ENCODE measurements at regions not wholly inside any gene's neighbourhood (a gene's known extent, or its start where the extent isn't known, plus 50 kb on each side); places are given as distances from the start of the nearest gene placed in this dataset.
"Not testable (repeated sequence)": the region's sequence is repeated elsewhere in the genome, so short reads cannot be mapped to it uniquely, and the experiment has no call there.

DNA sequence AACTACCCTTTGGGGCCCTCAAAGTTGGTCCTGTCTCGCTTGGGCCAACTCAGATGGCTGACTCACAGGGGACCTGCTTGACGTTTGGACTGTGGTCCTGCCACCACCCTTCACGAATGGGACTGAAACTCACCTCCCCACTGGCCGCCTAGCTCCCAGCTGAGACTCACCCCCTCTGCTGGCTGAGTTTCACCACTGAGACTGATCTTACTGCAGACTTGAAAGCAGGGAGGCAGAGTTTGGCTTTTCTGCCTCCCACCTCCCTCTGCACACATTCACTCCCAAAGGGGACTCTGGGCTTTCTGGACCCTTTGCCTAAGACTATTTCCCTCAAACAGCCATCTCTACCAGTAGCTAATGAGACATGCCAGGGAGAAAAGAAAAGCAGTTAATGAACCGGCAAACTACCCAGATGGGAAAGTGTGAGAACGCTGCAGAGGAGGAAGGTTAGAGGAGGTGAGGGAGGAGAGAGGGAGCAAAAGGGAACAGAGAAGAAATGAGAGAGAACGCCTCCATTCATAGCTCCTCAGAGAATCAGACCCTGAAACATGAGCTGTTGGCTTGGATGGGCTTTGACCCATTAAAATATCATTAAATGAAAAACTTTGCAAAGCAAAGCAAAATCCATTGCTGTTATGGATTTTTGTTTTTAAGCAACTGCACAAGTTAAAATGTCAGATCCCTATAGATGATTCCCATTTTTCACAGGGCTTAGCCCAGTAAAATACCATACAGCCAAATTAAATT, 139.5 kb downstream of the SEPTIN14 start:
- not testable (repeated sequence) for H3K4me1 ChIP-seq (ENCODE audit: insufficient read depth); H3K27ac Mint-ChIP-seq; DNase-seq (ENCODE audit: low spot score); H3K4me3 ChIP-seq; H3F3A ChIP-seq (replicated peaks; ENCODE audit: low read depth); H3K27me3 ChIP-seq (ENCODE audit: insufficient read depth); H3K9me3 Mint-ChIP-seq; H3K79me2 ChIP-seq (replicated peaks; ENCODE audit: insufficient read depth); H3K4me2 ChIP-seq; H3K36me3 ChIP-seq (ENCODE audit: insufficient read depth); H3K9me2 ChIP-seq (ENCODE audit: insufficient read depth); H3K4me3 Mint-ChIP-seq; H3K27me3 Mint-ChIP-seq (ENCODE audit: insufficient read depth, low read depth, poor library complexity); H4K20me1 ChIP-seq (replicated peaks; ENCODE audit: insufficient read depth); H3K4me1 Mint-ChIP-seq; H3K36me3 Mint-ChIP-seq (ENCODE audit: low read depth); H3K27ac ChIP-seq (ENCODE audit: low read depth)
- TF ChIP-seq, protein P1, sequence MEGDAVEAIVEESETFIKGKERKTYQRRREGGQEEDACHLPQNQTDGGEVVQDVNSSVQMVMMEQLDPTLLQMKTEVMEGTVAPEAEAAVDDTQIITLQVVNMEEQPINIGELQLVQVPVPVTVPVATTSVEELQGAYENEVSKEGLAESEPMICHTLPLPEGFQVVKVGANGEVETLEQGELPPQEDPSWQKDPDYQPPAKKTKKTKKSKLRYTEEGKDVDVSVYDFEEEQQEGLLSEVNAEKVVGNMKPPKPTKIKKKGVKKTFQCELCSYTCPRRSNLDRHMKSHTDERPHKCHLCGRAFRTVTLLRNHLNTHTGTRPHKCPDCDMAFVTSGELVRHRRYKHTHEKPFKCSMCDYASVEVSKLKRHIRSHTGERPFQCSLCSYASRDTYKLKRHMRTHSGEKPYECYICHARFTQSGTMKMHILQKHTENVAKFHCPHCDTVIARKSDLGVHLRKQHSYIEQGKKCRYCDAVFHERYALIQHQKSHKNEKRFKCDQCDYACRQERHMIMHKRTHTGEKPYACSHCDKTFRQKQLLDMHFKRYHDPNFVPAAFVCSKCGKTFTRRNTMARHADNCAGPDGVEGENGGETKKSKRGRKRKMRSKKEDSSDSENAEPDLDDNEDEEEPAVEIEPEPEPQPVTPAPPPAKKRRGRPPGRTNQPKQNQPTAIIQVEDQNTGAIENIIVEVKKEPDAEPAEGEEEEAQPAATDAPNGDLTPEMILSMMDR (conservative IDR thresholded peaks at IDR 0.05; ENCODE audit: low read depth in 2 of 2), result peak; percentile 14 to 36; a peak in 3 of 4 replicates
- H2AFZ ChIP-seq, result 0 out of 2 replicates have a peak overlapping the region, but pooled peaks have one; percentile 66
- ATAC-seq, result peak; percentile 99

- not testable (repeated sequence) for ATAC-seq; DNase-seq (ENCODE audit: low spot score); H3K9me2 ChIP-seq (ENCODE audit: insufficient read depth); H3K79me2 ChIP-seq (replicated peaks; ENCODE audit: insufficient read depth); H3K4me1 ChIP-seq (ENCODE audit: insufficient read depth); H4K20me1 ChIP-seq (replicated peaks; ENCODE audit: insufficient read depth); H3K27me3 Mint-ChIP-seq (ENCODE audit: insufficient read depth, low read depth, poor library complexity); H3K4me3 Mint-ChIP-seq; H3K4me2 ChIP-seq; H3K9me3 Mint-ChIP-seq; H3K36me3 ChIP-seq (ENCODE audit: insufficient read depth); H3K27ac Mint-ChIP-seq; H3K36me3 Mint-ChIP-seq (ENCODE audit: low read depth); H3F3A ChIP-seq (replicated peaks; ENCODE audit: low read depth); H3K4me1 Mint-ChIP-seq; H2AFZ ChIP-seq; H3K27ac ChIP-seq (ENCODE audit: low read depth); H3K27me3 ChIP-seq (ENCODE audit: insufficient read depth); H3K4me3 ChIP-seq
Measured at GRCh38 chr7:55721004-55721403, 141.5 kb downstream of the SEPTIN14 start.

GRCh38 chr7:55715247-55715867, 143.1 kb upstream of the VOPP1 start:
- not testable (repeated sequence) for H3K36me3 ChIP-seq (ENCODE audit: insufficient read depth); H3K4me2 ChIP-seq; H3K36me3 Mint-ChIP-seq (ENCODE audit: low read depth); H3K4me3 ChIP-seq; H4K20me1 ChIP-seq (replicated peaks; ENCODE audit: insufficient read depth); H3K4me3 Mint-ChIP-seq; DNase-seq (ENCODE audit: low spot score); H3K4me1 ChIP-seq (ENCODE audit: insufficient read depth); H3K79me2 ChIP-seq (replicated peaks; ENCODE audit: insufficient read depth); H3K27me3 ChIP-seq (ENCODE audit: insufficient read depth); H3K9me3 Mint-ChIP-seq; H3K9me2 ChIP-seq (ENCODE audit: insufficient read depth); H3F3A ChIP-seq (replicated peaks; ENCODE audit: low read depth); H3K27ac ChIP-seq (ENCODE audit: low read depth); H3K27me3 Mint-ChIP-seq (ENCODE audit: insufficient read depth, low read depth, poor library complexity); H3K27ac Mint-ChIP-seq; H2AFZ ChIP-seq; H3K4me1 Mint-ChIP-seq
- peak; percentile 61; the same call in 2 of the 3 replicates for ATAC-seq

- H3F3A ChIP-seq (replicated peaks; ENCODE audit: low read depth); H3K9me2 ChIP-seq (ENCODE audit: insufficient read depth); H3K27me3 ChIP-seq (ENCODE audit: insufficient read depth); H3K4me1 ChIP-seq (ENCODE audit: insufficient read depth); H3K4me3 ChIP-seq; DNase-seq (ENCODE audit: low spot score); H3K27ac ChIP-seq (ENCODE audit: low read depth); H3K36me3 Mint-ChIP-seq (ENCODE audit: low read depth); H3K9me3 Mint-ChIP-seq; ATAC-seq; H3K4me2 ChIP-seq; H3K79me2 ChIP-seq (replicated peaks; ENCODE audit: insufficient read depth); H3K27me3 Mint-ChIP-seq (ENCODE audit: insufficient read depth, low read depth, poor library complexity); H3K27ac Mint-ChIP-seq; H3K4me3 Mint-ChIP-seq; H3K4me1 Mint-ChIP-seq; H2AFZ ChIP-seq; H3K36me3 ChIP-seq (ENCODE audit: insufficient read depth); H4K20me1 ChIP-seq (replicated peaks; ENCODE audit: insufficient read depth): not testable (repeated sequence)
Measured at GRCh38 chr7:55714370-55714769, 142.1 kb upstream of the VOPP1 start.

- H3K4me1 ChIP-seq (ENCODE audit: insufficient read depth); H3K9me3 Mint-ChIP-seq; DNase-seq (ENCODE audit: low spot score); H3K79me2 ChIP-seq (replicated peaks; ENCODE audit: insufficient read depth); H3K27ac ChIP-seq (ENCODE audit: low read depth); H3K27ac Mint-ChIP-seq; H3K36me3 Mint-ChIP-seq (ENCODE audit: low read depth); H3K4me1 Mint-ChIP-seq; H3K27me3 ChIP-seq (ENCODE audit: insufficient read depth); H3K4me3 Mint-ChIP-seq; ATAC-seq; H3K9me2 ChIP-seq (ENCODE audit: insufficient read depth); H3F3A ChIP-seq (replicated peaks; ENCODE audit: low read depth); H3K4me3 ChIP-seq; H4K20me1 ChIP-seq (replicated peaks; ENCODE audit: insufficient read depth); H3K4me2 ChIP-seq; H3K27me3 Mint-ChIP-seq (ENCODE audit: insufficient read depth, low read depth, poor library complexity); H2AFZ ChIP-seq; H3K36me3 ChIP-seq (ENCODE audit: insufficient read depth): not testable (repeated sequence)
Measured at GRCh38 chr7:55710312-55710711, 138.0 kb upstream of the VOPP1 start.

GRCh38 chr7:55708028-55708427, 135.7 kb upstream of the VOPP1 start:
- not testable (repeated sequence) for H3K79me2 ChIP-seq (replicated peaks; ENCODE audit: insufficient read depth); H3K4me2 ChIP-seq; H3K27me3 ChIP-seq (ENCODE audit: insufficient read depth); H3F3A ChIP-seq (replicated peaks; ENCODE audit: low read depth); H3K27ac ChIP-seq (ENCODE audit: low read depth); H3K9me3 Mint-ChIP-seq; H2AFZ ChIP-seq; H3K4me1 Mint-ChIP-seq; H3K4me3 Mint-ChIP-seq; H3K4me3 ChIP-seq; ATAC-seq; H3K36me3 ChIP-seq (ENCODE audit: insufficient read depth); DNase-seq (ENCODE audit: low spot score); H3K27ac Mint-ChIP-seq; H3K27me3 Mint-ChIP-seq (ENCODE audit: insufficient read depth, low read depth, poor library complexity); H4K20me1 ChIP-seq (replicated peaks; ENCODE audit: insufficient read depth); H3K36me3 Mint-ChIP-seq (ENCODE audit: low read depth); H3K4me1 ChIP-seq (ENCODE audit: insufficient read depth); H3K9me2 ChIP-seq (ENCODE audit: insufficient read depth)

Measured in GM23338 (cell line).